HEK293 (cell line): ENCODE measurements at regions not wholly inside any gene's neighbourhood (a gene's known extent, or its start where the extent isn't known, plus 50 kb on each side); places are given as distances from the start of the nearest gene placed in this dataset.

Experiments
- CTCF ChIA-PET: fragments of 350-600 bp; formaldehyde crosslinking; extraction: SDS; loops from one replicate; lab custom pipeline; 2021; ENCODE audit warnings: antibody characterized with exemption; lab: Yijun Ruan, JAX
- POLR2A ChIA-PET: fragments of 300-600 bp; formaldehyde crosslinking; extraction: SDS; loops from one replicate; lab custom pipeline; 2020; ENCODE audit warnings: antibody characterized with exemption, inconsistent platforms; lab: Yijun Ruan, JAX
- H3K27ac ChIP-seq: fragments of 200-500 bp; sonication (Bioruptor generic); 2 replicates; pipeline ENCODE4 v1.5.1; 2014; ENCODE audit warnings: low read depth, low read length, control low read depth, inconsistent platforms; ENCODE audit errors: extremely low read depth
- H3K36me3 ChIP-seq, 2 experiments: fragments of 200-500 bp in 1 of 2; sonication (Bioruptor generic) in 1 of 2; 1 replicate in 1 of 2; 2 replicates in 1 of 2; pipeline ENCODE4 v1.5.1; 2014 to 2017; ENCODE audit warnings: inconsistent platforms in 2 of 2, low read length in 2 of 2; ENCODE audit not compliant: control insufficient read depth in 2 of 2, insufficient read depth in 1 of 2
- H3K4me1 ChIP-seq: fragments of 200-500 bp; sonication (Bioruptor generic); 2 replicates; pipeline ENCODE4 v1.5.1; 2014; ENCODE audit warnings: mild to moderate bottlenecking, low read length, inconsistent platforms; ENCODE audit not compliant: control insufficient read depth, insufficient read depth
- H3K4me3 ChIP-seq: 2 replicates; pipeline ENCODE4 v1.5.1; 2011; ENCODE audit warnings: low read depth, mild to moderate bottlenecking, control low read depth, low read length, moderate library complexity
- H3K9me3 ChIP-seq: fragments of 200-500 bp; sonication (Bioruptor generic); 2 replicates; pipeline ENCODE4 v1.5.1; 2014; ENCODE audit warnings: low read depth, low read length, inconsistent platforms; ENCODE audit not compliant: control insufficient read depth, insufficient read depth
- HIC1 ChIP-seq: fragments of 450-650 bp; formaldehyde crosslinking; IDR thresholded peaks from 2 replicates; pipeline ENCODE4 v1.5.1; 2016; ENCODE audit warnings: missing biosample characterization, missing genetic modification characterization
- HOXC10 ChIP-seq: sonication (generic); formaldehyde crosslinking; IDR thresholded peaks from 2 replicates; pipeline ENCODE4 v1.8.1; 2023; ENCODE audit warnings: mild to moderate bottlenecking, missing genetic modification reagents
- PRDM6 ChIP-seq: fragments of 450-650 bp; formaldehyde crosslinking; IDR thresholded peaks from 2 replicates; pipeline ENCODE4 v1.5.1; 2017; ENCODE audit warnings: missing biosample characterization, missing genetic modification characterization
- SETDB1 ChIP-seq: IDR thresholded peaks from one replicate; pipeline ENCODE4 v1.6.1; 2017; ENCODE audit warnings: mild to moderate bottlenecking, low read length, moderate library complexity, mixed read lengths; ENCODE audit not compliant: insufficient read length
- SP3 ChIP-seq: fragments of 450-650 bp; formaldehyde crosslinking; IDR thresholded peaks from 2 replicates; pipeline ENCODE4 v1.5.1; 2016; ENCODE audit warnings: missing biosample characterization, missing genetic modification characterization
- TSHZ1 ChIP-seq: fragments of 450-650 bp; formaldehyde crosslinking; IDR thresholded peaks from 2 replicates; pipeline ENCODE4 v1.5.1; 2016; ENCODE audit warnings: missing biosample characterization, missing genetic modification characterization, borderline replicate concordance
- YY2 ChIP-seq: fragments of 450-650 bp; formaldehyde crosslinking; IDR thresholded peaks from 2 replicates; pipeline ENCODE4 v1.5.1; 2016; ENCODE audit warnings: missing biosample characterization, missing genetic modification characterization
- ZFP3 ChIP-seq: fragments of 450-650 bp; formaldehyde crosslinking; IDR thresholded peaks from 2 replicates; pipeline ENCODE4 v1.5.1; 2016; ENCODE audit warnings: low read depth, missing biosample characterization, missing genetic modification characterization
- ZNF10 ChIP-seq: fragments of 450-650 bp; formaldehyde crosslinking; IDR thresholded peaks from 2 replicates; pipeline ENCODE4 v1.5.1; 2017; ENCODE audit warnings: missing biosample characterization, missing genetic modification characterization
- ZNF112 ChIP-seq: fragments of 450-650 bp; formaldehyde crosslinking; IDR thresholded peaks from 2 replicates; pipeline ENCODE4 v1.5.0; 2017; ENCODE audit warnings: missing biosample characterization, missing genetic modification characterization
- ZNF155 ChIP-seq: fragments of 450-650 bp; formaldehyde crosslinking; IDR thresholded peaks from 2 replicates; pipeline ENCODE4 v1.5.1; 2016; ENCODE audit warnings: missing biosample characterization, missing genetic modification characterization
- ZNF350 ChIP-seq: fragments of 450-650 bp; formaldehyde crosslinking; IDR thresholded peaks from 2 replicates; pipeline ENCODE4 v1.5.0; 2017; ENCODE audit warnings: missing biosample characterization, mild to moderate bottlenecking, missing genetic modification characterization
- ZNF37A ChIP-seq: fragments of 450-650 bp; IDR thresholded peaks from 2 replicates; pipeline ENCODE4 v1.5.1; 2018; ENCODE audit warnings: missing biosample characterization, missing genetic modification characterization
- ZNF398 ChIP-seq: fragments of 450-650 bp; formaldehyde crosslinking; IDR thresholded peaks from 2 replicates; pipeline ENCODE4 v1.5.1; 2017; ENCODE audit warnings: missing biosample characterization, missing genetic modification characterization
- ZNF629 ChIP-seq: fragments of 450-650 bp; formaldehyde crosslinking; IDR thresholded peaks from 2 replicates; pipeline ENCODE4 v1.5.1; 2017; ENCODE audit warnings: missing biosample characterization, missing genetic modification characterization
- ZNF791 ChIP-seq: fragments of 450-650 bp; formaldehyde crosslinking; IDR thresholded peaks from 2 replicates; pipeline ENCODE4 v1.5.1; 2016; ENCODE audit warnings: missing biosample characterization, missing genetic modification characterization

- no peak for TF ChIP-seq ZNF398 (tag by site-specific recombination)
- no peak for TF ChIP-seq ZNF112 (tag by site-specific recombination)
- TF ChIP-seq HOXC10 (CRISPR knock-in tag), result no peak
- TF ChIP-seq PRDM6, result no peak
- TF ChIP-seq, all 188 proteins: peak for 0
These were observed 1360.1 kb upstream of the GJE1 start (continued) for GRCh38 chr6:140772576-140772975.

- no peaks in the 10 kb centered on the region for H3K9me3 ChIP-seq
- H3K4me3 ChIP-seq, result no peak overlapping the region
- TF ChIP-seq ZNF37A (no peak), SETDB1 (peak; percentile 81), ZNF629 (tag by site-specific recombination) (no peak), ZFP3 (tag by site-specific recombination) (no peak), ZNF155 (tag by site-specific recombination) (no peak)
- no peak overlapping the region for H3K27ac ChIP-seq
- H3K4me1 ChIP-seq, result no peaks in the 10 kb centered on the region
- ChIA-PET CTCF (no interaction called here), POLR2A (no interaction called here)
- no peaks in the 10 kb centered on the region for H3K36me3 ChIP-seq
These were observed 1364.6 kb upstream of the GJE1 start for GRCh38 chr6:140768133-140768532.

GRCh38 chr6:140766999-140767398, 1365.7 kb upstream of the GJE1 start:
- H3K36me3 ChIP-seq, result no peaks in the 10 kb centered on the region
- H3K9me3 ChIP-seq, result no peaks in the 10 kb centered on the region
- TF ChIP-seq ZNF10, result no peak
- no peak for TF ChIP-seq SP3
- no peak for TF ChIP-seq YY2 (tag by site-specific recombination)
- TF ChIP-seq ZNF350 (tag by site-specific recombination), result no peak
- no peak for TF ChIP-seq TSHZ1 (tag by site-specific recombination)
- TF ChIP-seq ZNF791 (tag by site-specific recombination), result no peak
- TF ChIP-seq HIC1 (tag by site-specific recombination), result no peak
- H3K4me3 ChIP-seq, result no peak overlapping the region
- ChIA-PET POLR2A (no interaction called here), CTCF (no interaction called here)
- H3K27ac ChIP-seq, result no peak overlapping the region
- H3K4me1 ChIP-seq, result no peaks in the 10 kb centered on the region
